DMS114 treated with DMSO at 0.1 percent for 48 hours (cell line): ENCODE measurements at regions not wholly inside any gene's neighbourhood (a gene's known extent, or its start where the extent isn't known, plus 50 kb on each side); places are given as distances from the start of the nearest gene placed in this dataset.
"Not testable (repeated sequence)": the region's sequence is repeated elsewhere in the genome, so short reads cannot be mapped to it uniquely, and the experiment has no call there.

Experiments used
- DNase-seq: peaks from one replicate; lab custom pipeline; 2025; ENCODE audit not compliant: unreplicated experiment; lab: John Stamatoyannopoulos, UW

DNA sequence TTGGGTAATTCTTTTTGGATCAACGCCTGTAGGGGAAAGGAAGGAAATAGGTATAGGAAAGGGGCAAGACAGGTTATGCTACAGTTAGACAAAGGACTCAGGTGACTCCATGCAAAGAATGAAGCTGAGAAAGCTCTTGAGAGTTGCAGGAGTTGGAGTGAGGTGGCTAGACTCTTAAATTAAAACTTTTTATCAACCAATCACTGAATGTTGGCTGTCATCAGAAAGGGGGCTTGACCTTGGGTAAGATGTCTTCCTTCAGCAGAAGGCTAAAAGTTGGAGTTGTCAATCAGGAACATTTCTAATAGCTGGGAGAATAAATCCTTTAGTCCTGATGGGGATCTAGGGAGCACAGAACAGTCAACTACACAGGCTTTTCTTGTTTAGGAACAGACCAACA, 595.4 kb downstream of the SLC16A7 start:
- DNase-seq: no peak

DNA sequence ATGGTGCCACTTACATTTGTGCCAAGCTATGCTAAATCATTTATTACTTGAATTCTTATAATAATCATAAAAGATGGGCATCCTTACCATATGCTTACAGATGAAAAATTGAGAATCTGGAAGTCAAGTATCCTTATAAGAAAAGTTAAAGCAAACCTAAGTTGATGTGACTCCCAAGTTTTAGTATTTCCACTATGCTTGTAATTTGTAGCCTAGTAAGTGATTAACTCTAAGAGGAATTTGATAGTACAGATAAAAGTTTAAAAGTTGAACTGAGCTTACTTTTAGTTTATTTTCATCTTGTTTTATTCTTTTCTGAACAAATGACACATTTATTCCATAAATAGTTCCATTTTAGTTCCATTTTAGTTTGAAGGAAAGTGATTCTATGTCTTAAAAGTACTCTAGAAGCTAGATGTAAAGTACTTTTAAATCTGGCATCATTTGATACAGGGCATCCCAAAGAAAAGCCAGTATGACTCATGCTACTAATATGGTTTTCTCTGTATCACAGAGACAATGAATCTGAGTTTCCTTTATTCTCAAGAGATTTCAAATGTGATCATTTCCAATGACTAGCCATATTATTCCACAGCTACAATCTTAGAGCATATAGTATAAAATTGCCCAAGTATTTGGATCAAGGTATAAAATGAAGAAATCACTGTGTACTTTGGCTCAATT, 596.0 kb downstream of the SLC16A7 start:
- DNase-seq: no peak

DNA sequence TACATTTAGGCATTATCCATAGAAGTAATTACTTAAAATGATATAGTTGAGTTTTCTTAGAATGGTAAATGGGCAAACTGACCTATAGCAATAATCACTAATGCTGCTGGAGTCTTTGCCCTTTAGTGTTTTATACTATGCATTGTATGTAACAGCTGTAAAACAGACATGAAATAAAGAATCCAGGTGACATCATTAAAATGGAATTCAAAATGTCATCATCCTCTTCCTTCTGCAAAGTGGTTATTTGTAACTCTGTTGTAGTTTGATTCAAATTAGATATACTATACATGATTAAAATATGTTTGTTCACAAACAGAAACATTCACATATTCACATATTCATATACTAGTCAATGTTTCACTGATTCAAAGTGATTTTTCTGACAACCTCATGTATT, 598.8 kb downstream of the SLC16A7 start:
- no peak for DNase-seq

DNA sequence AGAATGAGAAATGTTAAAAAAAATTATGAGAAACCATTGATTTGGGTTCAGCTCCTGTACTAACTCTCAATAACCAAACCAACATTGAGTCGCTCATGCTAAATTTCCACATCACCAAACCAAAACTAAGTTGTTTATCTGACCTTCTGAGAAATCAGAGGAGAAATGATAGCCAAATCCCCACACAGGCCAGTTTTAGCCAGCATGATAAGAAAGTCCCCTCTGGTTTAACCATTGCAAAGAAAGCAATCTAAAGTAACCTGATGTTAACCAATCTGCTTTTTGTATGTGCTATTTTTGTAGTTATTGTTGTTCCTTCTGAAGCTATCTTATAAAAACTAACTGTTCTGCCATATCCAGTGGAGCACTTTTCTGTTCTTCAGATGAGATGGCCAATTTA, 599.7 kb downstream of the SLC16A7 start:
- no peak for DNase-seq

DNA sequence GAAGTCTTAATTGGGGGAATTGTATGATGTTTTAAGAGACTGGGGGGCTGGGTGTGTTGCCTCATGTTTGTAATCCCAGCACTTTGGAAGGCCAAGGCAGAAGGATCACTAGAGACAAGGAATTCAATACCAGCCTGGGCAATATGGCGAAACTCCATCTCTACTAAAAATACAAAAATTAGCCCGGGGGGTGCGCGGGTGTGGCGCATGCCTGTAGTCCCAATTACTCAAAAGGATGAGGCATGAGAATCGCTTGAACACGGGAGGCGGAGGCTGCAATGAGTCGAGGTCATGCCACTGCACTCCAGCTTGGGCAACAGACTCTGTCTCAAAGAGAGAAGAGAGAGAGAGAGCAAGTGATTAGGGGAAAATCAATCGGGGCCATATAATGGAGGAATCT, 600.5 kb downstream of the SLC16A7 start:
- DNase-seq: no peak

DNA sequence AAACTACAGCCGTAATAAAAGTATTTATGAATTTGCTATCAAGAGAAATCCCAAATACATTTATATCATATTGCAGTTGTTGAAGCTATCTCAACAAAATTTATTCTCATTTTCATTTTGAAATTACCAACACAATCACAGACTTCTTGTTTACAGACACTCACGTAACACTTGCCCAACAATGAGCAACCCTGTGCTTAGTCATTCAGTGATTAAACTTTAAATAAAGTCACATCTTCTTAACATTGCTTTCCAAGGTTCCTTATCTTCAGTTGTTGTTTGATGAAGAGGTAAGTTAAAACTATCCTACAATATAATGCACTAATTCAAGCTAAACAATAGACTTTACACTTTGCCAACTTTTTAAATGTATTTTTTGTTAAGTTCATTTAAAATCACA, 601.8 kb downstream of the SLC16A7 start:
- DNase-seq: no peak

DNA sequence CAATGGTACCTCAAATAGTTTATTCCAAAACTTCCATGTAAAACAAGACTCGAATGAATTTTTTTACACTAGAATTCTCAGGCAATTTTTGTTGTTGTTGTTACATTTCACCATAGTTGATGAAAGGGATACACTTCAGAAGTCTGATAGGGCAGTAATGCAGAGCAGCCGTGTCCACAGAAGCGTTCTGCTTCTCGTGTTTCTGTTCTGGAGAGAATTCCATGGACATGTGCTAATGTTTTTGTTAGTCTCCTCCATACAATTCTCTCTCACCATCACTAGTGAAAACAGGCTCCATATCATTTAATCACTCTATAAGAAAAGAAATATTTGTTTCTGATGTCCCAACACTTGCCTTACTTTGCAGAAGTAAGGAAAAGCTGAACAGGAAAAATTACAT, 606.1 kb downstream of the SLC16A7 start:
- DNase-seq: no peak

DNA sequence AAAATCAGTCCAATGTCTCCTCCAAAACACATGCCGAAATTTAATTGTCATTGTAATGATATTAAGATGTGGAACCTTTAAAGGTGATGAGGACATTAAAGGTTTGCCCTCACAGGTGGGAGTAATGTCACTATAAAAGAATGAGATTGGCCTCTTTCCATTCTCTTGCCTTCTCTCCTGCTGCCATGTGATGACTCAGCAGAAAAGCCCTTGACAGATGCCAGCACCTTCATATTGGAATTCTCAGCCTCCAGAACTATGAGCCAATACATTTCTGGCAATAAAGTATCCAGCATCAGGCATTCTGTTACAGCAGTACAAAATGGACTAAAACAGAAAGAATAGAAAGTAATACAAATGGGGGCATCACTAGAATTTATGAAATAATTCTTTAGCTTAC, 609.7 kb downstream of the SLC16A7 start:
- no peak for DNase-seq

DNA sequence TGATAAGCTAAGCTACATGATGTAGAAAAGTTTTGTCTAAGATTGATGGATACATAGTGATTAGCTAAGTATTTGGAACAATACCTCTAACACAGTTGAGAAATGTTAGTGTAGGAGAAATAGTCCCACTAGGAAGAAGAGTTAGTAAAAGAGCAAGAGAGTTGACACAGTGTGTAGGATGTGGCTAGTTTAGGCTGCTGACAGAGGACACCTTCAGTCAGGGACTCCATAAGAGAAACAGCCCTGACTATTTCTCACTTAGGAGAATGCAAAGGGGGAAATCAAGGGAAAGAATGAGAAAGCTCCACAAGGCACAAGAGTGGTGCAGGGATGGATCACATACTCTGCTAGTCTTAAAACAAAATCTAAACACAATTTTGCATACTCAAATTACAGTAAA, 613.7 kb downstream of the SLC16A7 start:
- no peak for DNase-seq

DNA sequence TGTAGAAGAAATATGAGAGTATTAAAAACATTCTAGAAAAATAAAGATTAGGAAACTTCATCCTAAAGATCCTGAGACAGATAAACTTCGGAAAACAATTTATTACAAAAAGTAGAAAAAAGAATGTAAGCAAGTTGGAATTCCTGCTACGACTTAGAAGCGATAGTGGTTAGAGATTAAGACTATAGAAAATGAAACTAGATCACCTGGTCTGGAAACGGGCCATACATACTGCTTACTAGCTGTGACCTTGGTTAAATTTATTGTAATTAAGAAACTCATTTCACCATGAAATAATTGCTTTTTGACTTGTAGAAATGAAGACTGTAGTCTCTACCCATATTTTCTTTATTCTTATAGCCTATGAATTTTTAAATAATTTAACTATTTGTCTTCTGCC, 614.1 kb downstream of the SLC16A7 start:
- no peak for DNase-seq

DNA sequence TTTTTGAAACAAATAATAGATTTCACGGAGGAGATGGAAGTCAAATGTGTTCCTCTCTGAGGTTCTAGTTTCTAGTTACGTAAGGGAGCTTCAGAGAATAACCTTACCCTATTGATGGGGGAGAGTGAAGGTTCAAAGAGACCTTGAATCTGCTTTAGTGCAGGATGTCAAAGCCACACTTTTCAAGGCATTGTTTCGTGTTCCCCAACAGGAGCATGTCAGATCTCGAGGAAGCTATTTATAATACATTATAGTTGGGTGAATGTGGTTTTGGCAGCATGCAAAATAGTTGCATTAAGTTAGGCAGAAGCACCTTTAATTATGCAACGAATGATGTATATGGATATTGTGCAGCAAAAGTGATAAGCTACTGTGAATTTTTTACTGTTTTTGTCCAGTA, 614.9 kb downstream of the SLC16A7 start:
- no peak for DNase-seq

DNA sequence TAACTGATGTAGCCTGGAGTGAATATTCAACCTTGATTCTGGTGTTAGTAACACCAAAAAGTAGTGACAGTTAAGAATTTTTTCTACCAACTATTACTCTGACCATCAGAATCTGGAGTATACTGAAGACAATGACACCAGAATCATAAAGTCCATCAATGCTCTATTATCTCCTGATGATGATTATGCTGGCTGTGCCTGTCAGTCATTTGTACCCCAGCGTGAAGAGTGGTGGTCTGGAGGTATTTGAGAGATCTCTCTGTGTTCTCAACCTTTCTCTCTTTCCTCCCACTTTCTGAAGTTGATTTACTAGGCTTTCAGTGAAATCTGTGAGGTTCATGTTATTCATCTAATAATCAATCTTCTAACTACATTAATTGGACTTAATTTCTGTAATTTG, 615.4 kb downstream of the SLC16A7 start:
- DNase-seq: no peak

DNA sequence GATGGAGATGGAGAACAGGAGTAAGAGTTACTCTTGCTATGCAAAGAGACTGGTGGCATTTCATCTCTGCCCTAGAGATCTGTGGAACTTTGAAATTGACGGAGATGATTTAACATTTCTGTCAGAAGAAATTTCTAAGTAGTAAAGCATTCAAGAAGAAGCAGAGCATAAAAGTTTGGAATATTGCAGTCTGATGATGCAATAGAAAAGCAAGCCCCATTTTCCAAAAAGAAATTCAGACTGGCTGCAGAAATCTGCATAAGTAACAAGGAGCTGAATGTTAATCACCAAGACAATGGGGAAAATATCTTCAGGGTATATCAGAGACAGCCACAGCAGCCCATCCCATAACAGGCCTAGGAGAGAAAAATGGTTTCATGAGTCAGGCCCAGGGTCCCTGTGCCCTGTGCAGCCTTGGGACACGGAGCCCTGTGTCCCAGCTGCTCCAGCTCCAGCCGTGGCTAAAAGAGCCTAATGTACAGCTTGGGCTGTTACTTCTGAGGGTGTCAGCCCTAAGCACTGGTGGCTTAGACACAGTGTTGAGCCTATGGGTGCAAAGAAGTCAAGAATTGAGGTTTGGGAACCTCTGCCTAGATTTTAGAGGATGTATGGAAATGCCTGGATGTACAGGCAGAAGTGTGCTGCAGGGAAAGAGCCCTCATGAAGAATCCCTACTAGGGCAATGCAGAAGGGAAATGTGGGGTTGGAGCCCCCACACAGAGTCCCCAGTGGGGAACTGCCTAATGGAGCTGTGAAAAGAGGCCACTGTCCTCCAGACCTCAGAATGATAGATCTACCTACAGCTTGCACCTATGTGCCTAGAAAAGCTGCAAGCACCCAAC, 616.6 kb downstream of the SLC16A7 start:
- DNase-seq: no peak

DNA sequence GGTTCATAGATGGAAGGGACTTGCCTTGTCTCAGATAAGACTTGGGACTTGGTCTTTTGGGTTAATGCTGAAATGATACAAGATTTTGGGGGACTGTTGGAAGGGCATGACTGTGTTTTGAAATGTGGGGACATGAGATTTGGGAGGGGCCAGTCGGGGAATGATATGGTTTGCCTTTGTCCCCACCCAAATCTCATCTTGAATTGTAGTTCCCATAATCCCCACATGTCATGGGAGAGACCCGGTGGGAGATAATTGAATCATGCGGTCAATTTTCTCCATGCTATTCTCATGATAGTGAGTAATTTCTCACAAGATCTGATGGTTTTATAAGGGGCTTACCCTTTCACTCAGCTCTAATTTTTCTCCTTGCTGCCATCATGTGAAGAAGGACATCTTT, 617.4 kb downstream of the SLC16A7 start:
- not testable (repeated sequence) for DNase-seq

DNA sequence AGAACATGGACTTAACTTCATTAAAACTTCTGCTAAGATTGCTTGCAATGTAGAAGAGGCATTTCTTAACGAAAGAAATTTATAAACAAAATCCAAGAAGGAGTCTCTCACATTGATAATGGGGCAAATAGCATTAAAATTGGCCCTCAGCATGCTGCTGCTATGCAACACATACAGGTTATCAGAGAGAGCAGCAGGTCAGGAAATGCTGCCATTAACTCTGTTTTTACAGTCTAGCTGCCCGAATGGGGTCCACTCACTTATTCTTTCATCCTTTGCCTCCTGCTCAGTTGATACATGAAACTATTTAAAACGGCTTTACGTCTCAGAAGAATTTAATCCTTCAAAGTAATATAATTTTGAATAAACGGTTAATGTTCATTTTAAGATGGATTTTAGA, 620.4 kb downstream of the SLC16A7 start:
- DNase-seq: no peak

DNA sequence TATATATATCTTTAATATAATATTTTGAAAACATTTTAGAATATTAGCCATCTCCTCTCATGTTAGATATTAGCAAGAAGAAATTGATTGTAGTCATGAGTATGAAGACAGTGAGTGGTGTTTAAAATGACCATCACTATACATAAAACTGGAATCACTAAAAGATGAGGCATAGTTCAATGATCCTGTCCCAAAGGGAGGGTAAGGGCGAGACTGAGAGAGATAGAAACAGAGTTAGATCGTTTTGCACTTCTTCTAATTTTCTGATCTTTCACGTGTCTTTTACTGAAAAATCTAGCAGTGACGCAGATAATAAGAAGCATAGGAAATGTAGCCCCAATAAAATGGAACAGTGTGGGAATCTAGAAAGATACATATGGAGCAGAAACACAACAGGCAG, 627.4 kb downstream of the SLC16A7 start:
- DNase-seq: no peak

DNA sequence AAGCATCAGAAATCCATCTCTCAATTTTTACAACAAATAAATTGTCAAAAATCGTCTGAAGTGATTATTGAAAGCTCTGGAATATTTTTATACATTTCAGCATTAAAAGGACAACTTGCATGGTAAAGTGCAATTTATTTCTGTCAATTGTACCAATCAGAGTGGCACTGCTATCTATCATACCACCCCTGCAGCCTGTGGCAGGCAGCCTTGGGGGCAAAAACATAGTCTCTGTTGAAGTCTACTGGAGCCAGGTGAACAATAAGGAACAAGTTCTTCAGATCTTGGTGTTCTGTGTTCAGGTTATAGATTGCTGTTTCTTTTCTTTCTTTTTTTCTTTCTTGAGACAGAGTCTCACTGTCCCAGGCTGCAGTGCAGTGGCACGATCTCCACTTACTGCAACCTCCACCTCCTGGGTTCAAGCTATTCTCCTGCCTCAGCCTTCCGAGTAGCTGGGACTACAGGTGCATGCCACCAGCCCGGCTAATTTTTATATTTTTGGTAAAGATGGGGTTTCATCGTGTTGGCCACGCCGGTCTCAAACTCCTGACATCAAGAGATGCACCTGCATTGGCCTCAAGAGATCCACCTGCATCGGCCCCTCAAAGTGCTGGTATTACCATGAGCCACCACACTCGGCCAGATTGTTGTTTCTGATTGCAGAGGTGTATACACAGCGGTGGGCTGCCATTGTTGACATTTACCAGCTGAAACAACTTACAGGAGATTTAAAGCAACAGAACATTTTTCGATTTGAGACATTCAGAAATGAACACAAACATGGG, 629.6 kb downstream of the SLC16A7 start:
- DNase-seq: no peak

DNA sequence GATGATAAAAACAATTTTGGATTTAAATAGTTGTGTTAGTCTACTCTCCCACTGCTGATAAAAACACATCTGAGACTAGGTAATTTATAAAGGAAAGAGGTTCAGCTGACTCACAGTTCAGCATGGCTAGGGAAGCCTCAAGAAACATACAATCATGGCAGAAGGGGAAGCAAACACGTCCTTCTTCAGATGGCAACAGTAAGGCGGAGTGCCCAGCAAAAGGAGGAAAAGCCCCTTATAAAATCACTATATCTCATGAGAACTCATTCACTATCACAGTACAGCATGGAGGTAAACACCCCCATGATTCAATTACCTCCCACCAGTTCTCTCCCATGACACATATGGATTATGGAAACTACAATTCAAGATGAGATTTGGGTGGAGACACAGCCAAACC, 632.1 kb downstream of the SLC16A7 start:
- DNase-seq: no peak

DNA sequence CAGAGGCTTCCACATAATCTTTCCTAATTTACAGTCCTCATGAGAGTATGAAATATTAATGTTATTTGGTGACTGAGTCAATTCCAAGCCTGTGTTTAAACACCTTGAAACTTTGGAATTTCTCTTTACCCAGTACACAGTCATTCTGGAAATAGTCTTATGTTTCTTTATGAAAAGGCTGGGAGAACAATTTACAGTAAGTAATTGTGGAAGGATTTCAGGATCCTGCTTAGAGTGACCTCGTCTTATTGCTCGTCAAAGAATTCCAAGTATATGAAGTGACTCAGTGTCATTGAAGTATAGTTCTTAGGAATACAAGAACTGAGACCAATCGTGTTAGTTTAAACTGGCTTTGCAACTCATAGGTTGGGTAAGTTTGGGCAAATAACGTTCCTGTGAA, 634.2 kb downstream of the SLC16A7 start:
- no peak for DNase-seq

DNA sequence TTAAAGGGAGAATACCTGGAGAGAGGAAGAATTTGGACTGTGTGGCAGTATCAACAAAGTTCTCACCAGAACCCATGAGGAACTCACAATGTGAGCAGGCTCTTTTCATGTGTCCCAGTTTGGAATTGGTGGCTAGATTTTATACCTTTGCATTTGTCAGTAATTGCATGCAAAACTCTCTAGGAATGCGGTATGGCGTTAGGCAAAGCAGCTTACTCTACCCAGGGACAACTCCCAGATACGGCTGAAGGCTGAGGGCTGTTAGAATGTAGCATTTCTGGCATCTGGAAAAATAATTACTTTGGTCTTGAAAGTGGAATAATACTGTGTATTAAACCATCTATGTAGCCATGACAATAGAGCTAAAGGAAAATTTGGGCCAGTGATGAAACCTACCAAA, 635.5 kb downstream of the SLC16A7 start:
- DNase-seq: no peak

DNA sequence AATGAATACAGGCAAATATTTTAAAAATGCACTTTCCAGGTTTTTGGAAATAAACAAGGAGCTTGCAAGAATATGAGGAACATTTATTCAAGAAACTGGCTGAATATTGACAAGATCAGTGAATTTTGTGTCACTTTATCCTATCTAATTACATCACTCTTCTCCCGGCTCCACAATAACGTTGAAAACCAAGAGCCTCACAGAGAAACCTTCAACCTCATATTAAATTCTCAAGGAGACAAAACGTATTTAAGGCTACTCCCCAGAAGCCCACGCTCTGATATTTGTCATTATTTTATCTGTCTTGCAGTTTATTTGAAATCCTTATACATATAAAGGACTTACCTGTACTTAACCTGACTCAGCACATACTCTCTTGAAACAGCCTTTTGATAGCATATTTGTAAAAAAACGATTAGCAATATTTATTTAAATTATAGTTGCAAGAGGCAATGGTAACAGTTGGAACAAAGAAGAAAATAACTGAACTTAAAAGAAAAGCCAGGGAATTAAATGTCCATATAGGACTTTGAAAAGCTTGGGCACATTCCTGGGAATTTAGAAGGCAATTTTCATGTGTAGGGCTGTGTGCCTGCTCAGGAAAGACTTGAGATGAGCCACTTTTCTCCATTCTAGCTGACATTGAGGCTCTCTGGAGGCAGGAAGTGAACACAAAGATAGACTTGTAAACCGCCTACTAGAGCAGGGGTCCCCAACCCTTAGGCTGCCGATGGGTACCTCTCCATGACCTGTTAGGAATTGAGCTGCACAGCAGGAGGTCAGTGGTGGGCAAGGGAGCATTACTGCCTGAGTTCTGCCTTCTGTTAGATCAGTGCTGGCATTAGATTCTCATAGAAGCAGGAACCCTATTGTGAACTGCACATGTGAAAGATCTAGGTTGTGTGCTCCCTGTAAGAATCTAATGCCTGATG, 636.4 kb downstream of the SLC16A7 start:
- DNase-seq: no peak
